Ishikawa (cell line): ENCODE measurements at regions not wholly inside any gene's neighbourhood (a gene's known extent, or its start where the extent isn't known, plus 50 kb on each side); places are given as distances from the start of the nearest gene placed in this dataset.

Source experiments
- CEBPB ChIP-seq: IDR thresholded peaks from 2 replicates; pipeline ENCODE4 v1.6.1; 2012
- CREB1 ChIP-seq: IDR thresholded peaks from 2 replicates; pipeline ENCODE4 v1.6.1; 2012; ENCODE audit warnings: low read depth
- EP300 ChIP-seq: IDR thresholded peaks from 2 replicates; pipeline ENCODE4 v1.6.1; 2012; ENCODE audit warnings: borderline replicate concordance
- FOXM1 ChIP-seq: IDR thresholded peaks from 2 replicates; pipeline ENCODE4 v1.6.1; 2012; ENCODE audit warnings: low read depth, borderline replicate concordance
- NFIC ChIP-seq: IDR thresholded peaks from 2 replicates; pipeline ENCODE4 v1.6.1; 2012
- RAD21 ChIP-seq: IDR thresholded peaks from 2 replicates; pipeline ENCODE4 v1.6.1; 2012; ENCODE audit warnings: low read depth
- TAF1 ChIP-seq: IDR thresholded peaks from 2 replicates; pipeline ENCODE4 v1.6.1; 2012; ENCODE audit warnings: low read depth, mild to moderate bottlenecking
- TCF12 ChIP-seq: IDR thresholded peaks from 2 replicates; pipeline ENCODE4 v1.6.1; 2012; ENCODE audit warnings: low read depth
- TEAD4 ChIP-seq: IDR thresholded peaks from 2 replicates; pipeline ENCODE4 v1.6.1; 2012
- YY1 ChIP-seq: IDR thresholded peaks from 2 replicates; pipeline ENCODE4 v1.6.1; 2012; ENCODE audit warnings: low read depth
- ZBTB7A ChIP-seq: IDR thresholded peaks from 2 replicates; pipeline ENCODE4 v1.6.1; 2012; ENCODE audit warnings: low read depth
- TF ChIP-seq, protein P1 (sequence below): IDR thresholded peaks from 2 replicates; pipeline ENCODE4 v1.6.1; 2012
- TF ChIP-seq, protein P2 (sequence below): IDR thresholded peaks from 2 replicates; pipeline ENCODE4 v1.6.1; 2012; ENCODE audit warnings: low read depth, mild to moderate bottlenecking

DNA sequence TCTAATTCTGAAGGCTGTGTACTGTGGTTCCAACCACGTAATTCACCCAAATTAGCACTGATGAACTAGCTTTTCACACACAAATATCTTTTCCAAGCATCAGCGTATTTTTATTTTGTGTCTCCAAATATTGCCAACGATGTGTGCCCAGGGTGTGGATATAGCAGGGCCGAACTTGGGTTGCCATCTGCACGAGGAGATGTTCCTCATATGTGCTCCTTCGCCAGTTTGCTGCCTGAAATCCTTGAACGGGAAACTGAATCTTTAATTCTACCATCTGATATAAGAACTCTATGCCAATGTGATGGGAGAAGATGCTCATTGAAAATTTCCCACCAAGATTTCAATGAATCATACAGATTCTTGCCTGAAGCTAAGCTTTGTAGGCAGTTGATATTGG, 121.5 kb upstream of the ZNF438 start:
- TF ChIP-seq NFIC: no peak
- no peak for TF ChIP-seq TCF12
- no peak for TF ChIP-seq CREB1
- TF ChIP-seq, protein P1, sequence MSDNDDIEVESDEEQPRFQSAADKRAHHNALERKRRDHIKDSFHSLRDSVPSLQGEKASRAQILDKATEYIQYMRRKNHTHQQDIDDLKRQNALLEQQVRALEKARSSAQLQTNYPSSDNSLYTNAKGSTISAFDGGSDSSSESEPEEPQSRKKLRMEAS: no peak
- TF ChIP-seq, protein P2, sequence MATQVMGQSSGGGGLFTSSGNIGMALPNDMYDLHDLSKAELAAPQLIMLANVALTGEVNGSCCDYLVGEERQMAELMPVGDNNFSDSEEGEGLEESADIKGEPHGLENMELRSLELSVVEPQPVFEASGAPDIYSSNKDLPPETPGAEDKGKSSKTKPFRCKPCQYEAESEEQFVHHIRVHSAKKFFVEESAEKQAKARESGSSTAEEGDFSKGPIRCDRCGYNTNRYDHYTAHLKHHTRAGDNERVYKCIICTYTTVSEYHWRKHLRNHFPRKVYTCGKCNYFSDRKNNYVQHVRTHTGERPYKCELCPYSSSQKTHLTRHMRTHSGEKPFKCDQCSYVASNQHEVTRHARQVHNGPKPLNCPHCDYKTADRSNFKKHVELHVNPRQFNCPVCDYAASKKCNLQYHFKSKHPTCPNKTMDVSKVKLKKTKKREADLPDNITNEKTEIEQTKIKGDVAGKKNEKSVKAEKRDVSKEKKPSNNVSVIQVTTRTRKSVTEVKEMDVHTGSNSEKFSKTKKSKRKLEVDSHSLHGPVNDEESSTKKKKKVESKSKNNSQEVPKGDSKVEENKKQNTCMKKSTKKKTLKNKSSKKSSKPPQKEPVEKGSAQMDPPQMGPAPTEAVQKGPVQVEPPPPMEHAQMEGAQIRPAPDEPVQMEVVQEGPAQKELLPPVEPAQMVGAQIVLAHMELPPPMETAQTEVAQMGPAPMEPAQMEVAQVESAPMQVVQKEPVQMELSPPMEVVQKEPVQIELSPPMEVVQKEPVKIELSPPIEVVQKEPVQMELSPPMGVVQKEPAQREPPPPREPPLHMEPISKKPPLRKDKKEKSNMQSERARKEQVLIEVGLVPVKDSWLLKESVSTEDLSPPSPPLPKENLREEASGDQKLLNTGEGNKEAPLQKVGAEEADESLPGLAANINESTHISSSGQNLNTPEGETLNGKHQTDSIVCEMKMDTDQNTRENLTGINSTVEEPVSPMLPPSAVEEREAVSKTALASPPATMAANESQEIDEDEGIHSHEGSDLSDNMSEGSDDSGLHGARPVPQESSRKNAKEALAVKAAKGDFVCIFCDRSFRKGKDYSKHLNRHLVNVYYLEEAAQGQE: no peak
- TF ChIP-seq EP300: no peak
- TF ChIP-seq ZBTB7A: no peak
- TF ChIP-seq TEAD4: no peak
- no peak for TF ChIP-seq CEBPB
- TF ChIP-seq TAF1: no peak
- TF ChIP-seq FOXM1: no peak
- TF ChIP-seq YY1: no peak
- TF ChIP-seq RAD21: no peak
